ENCODE measurements at regions not wholly inside any gene's neighbourhood (a gene's known extent, or its start where the extent isn't known, plus 50 kb on each side); places are given as distances from the start of the nearest gene placed in this dataset.

DNA sequence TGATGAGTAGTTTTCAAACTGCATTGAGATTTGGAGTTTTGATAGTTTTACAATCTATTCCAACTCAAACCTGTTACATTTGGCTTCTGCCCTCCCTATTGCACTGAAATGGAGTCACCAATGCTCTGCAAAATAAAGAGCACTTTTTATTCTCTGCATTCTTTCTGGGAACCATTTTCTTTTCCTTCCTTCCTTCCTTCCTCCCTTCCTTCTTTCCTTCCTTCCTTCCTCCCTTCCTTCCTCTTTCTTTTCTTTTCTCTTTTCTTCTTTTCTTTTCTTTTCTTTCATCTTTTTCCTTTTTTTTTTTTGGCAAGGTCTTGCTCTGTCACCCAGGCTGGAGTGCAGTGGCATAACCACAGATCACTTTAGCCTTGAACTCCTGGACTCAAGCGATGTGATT is 114.2 kb downstream of the TBX19 start:
- TF ChIP-seq EGR1 (IDR thresholded peaks at IDR 0.05) (no peak), NFIC (IDR thresholded peaks at IDR 0.05) (no peak), YY1 (IDR thresholded peaks at IDR 0.05; ENCODE audit: low read depth) (no peak), EP300 (IDR thresholded peaks at IDR 0.05; ENCODE audit: borderline replicate concordance) (no peak), TCF12 (IDR thresholded peaks at IDR 0.05; ENCODE audit: low read depth) (no peak), CEBPB (IDR thresholded peaks at IDR 0.05) (no peak), TAF1 (IDR thresholded peaks at IDR 0.05; ENCODE audit: low read depth) (no peak)
- TF ChIP-seq, protein P1, sequence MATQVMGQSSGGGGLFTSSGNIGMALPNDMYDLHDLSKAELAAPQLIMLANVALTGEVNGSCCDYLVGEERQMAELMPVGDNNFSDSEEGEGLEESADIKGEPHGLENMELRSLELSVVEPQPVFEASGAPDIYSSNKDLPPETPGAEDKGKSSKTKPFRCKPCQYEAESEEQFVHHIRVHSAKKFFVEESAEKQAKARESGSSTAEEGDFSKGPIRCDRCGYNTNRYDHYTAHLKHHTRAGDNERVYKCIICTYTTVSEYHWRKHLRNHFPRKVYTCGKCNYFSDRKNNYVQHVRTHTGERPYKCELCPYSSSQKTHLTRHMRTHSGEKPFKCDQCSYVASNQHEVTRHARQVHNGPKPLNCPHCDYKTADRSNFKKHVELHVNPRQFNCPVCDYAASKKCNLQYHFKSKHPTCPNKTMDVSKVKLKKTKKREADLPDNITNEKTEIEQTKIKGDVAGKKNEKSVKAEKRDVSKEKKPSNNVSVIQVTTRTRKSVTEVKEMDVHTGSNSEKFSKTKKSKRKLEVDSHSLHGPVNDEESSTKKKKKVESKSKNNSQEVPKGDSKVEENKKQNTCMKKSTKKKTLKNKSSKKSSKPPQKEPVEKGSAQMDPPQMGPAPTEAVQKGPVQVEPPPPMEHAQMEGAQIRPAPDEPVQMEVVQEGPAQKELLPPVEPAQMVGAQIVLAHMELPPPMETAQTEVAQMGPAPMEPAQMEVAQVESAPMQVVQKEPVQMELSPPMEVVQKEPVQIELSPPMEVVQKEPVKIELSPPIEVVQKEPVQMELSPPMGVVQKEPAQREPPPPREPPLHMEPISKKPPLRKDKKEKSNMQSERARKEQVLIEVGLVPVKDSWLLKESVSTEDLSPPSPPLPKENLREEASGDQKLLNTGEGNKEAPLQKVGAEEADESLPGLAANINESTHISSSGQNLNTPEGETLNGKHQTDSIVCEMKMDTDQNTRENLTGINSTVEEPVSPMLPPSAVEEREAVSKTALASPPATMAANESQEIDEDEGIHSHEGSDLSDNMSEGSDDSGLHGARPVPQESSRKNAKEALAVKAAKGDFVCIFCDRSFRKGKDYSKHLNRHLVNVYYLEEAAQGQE (IDR thresholded peaks at IDR 0.05; ENCODE audit: low read depth): no peak
- TF ChIP-seq, protein P2, sequence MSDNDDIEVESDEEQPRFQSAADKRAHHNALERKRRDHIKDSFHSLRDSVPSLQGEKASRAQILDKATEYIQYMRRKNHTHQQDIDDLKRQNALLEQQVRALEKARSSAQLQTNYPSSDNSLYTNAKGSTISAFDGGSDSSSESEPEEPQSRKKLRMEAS (IDR thresholded peaks at IDR 0.05): no peak

DNA sequence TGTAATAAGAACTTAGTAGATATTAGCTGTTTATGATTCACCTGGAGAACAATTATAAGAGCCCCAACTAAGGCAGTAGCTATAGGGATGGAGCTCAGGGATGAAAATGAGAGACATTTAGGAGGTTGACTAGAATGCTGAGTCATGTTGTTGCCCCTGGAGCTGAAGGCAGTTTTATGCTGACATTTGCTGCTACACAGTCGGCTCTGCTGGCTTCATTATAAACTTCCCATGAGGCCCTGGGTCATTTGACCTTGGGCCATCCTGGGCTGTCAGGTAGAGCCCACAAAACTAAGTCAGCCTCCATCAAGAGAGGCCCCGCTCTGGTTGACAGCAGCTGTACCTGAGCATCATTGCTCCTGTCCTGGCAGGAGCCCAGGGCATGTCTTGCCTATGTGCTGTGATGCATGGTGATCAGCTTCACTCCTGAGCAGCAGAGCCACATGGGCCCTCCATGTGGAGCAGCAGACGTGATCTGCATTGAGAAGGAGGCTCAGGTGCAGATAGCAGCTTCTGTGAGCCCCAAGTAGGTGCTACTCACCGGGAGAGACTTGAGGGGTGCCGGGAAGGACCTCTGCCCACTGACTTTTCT is 112.4 kb downstream of the TBX19 start:
- TF ChIP-seq, protein P2 (IDR thresholded peaks at IDR 0.05): no peak
- TF ChIP-seq TAF1 (IDR thresholded peaks at IDR 0.05; ENCODE audit: low read depth): no peak
- no peak for TF ChIP-seq TCF12 (IDR thresholded peaks at IDR 0.05; ENCODE audit: low read depth)

DNA sequence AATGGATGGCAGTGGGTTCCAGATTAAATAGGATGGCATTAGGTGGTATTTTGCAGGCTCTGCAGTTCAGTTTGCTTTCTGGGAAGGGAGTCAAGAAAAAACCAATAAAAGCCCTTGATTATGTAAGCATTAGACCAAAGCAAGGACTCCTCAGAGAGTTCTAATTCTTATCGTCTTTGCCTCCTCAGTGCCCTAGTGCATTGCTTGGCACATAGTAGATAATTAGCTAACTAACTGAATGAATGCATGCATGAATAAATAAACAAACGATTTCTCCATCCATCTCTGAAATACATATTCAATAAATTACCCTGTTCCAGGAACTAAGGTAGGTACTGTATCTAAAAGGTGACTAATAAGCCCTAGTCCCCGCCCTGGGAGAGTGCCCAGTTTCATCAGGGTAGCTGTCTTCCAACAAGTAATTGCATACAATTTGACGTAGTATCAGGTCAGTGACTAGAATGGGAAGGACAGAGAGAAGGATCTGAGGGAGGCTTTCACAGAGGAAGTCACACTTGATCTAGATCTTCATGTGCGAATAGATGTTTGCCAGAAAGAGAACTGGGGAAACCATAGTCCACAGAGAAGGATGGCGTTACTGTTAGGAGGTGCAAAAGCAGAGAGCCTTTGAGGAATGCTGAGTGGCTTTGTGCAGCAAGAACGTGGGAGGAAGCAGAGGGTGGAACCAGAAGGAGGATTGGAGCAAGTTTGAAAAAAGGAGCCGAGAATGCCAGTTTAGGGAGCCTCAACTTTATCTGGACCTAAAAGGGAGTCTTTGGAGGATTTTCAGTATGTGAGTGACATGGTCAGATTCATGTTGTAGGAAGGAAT is 111.4 kb downstream of the TBX19 start:
- TF ChIP-seq, protein P2 (IDR thresholded peaks at IDR 0.05): no peak
- TF ChIP-seq, protein P1 (IDR thresholded peaks at IDR 0.05; ENCODE audit: low read depth): no peak
- TF ChIP-seq CREB1 (IDR thresholded peaks at IDR 0.05; ENCODE audit: low read depth) (no peak), EGR1 (IDR thresholded peaks at IDR 0.05) (no peak), FOXM1 (IDR thresholded peaks at IDR 0.05; ENCODE audit: borderline replicate concordance, low read depth) (no peak), EP300 (IDR thresholded peaks at IDR 0.05; ENCODE audit: borderline replicate concordance) (no peak), CEBPB (IDR thresholded peaks at IDR 0.05) (no peak), TEAD4 (IDR thresholded peaks at IDR 0.05) (no peak), ZBTB7A (IDR thresholded peaks at IDR 0.05; ENCODE audit: low read depth) (no peak), RAD21 (IDR thresholded peaks at IDR 0.05; ENCODE audit: low read depth) (no peak), TCF12 (IDR thresholded peaks at IDR 0.05; ENCODE audit: low read depth) (no peak), NFIC (IDR thresholded peaks at IDR 0.05) (no peak), YY1 (IDR thresholded peaks at IDR 0.05; ENCODE audit: low read depth) (no peak), TAF1 (IDR thresholded peaks at IDR 0.05; ENCODE audit: low read depth) (no peak)
- TF ChIP-seq, protein P3, sequence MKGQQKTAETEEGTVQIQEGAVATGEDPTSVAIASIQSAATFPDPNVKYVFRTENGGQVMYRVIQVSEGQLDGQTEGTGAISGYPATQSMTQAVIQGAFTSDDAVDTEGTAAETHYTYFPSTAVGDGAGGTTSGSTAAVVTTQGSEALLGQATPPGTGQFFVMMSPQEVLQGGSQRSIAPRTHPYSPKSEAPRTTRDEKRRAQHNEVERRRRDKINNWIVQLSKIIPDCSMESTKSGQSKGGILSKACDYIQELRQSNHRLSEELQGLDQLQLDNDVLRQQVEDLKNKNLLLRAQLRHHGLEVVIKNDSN (IDR thresholded peaks at IDR 0.05): no peak

DNA sequence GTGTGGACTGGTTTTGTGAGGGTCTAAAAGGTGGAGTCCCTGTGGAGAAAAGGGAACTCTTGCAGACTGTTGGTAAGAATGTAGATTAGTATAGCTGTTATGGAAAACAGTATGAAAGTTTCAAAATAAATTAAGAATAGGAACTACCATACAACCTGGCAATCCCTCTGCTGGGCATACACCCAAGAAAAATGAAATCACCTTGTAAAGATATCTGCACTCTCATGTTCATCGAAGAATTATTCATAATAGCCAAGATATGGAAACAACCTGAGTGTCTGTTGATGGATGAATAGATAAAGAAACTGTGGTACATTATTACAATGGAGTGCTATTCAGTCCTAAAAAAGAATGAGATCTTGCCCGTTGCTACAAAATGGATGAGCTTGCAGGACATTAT is 109.6 kb downstream of the TBX19 start:
- no peak for TF ChIP-seq EP300 (IDR thresholded peaks at IDR 0.05; ENCODE audit: borderline replicate concordance)
- no peak for TF ChIP-seq CREB1 (IDR thresholded peaks at IDR 0.05; ENCODE audit: low read depth)
- no peak for TF ChIP-seq ZBTB7A (IDR thresholded peaks at IDR 0.05; ENCODE audit: low read depth)
- TF ChIP-seq CEBPB (IDR thresholded peaks at IDR 0.05): no peak
- no peak for TF ChIP-seq NFIC (IDR thresholded peaks at IDR 0.05)
- TF ChIP-seq RAD21 (IDR thresholded peaks at IDR 0.05; ENCODE audit: low read depth): no peak
- TF ChIP-seq, protein P1 (IDR thresholded peaks at IDR 0.05; ENCODE audit: low read depth): no peak
- no peak for TF ChIP-seq TEAD4 (IDR thresholded peaks at IDR 0.05)
- TF ChIP-seq, protein P3 (IDR thresholded peaks at IDR 0.05): no peak
- TF ChIP-seq TCF12 (IDR thresholded peaks at IDR 0.05; ENCODE audit: low read depth): no peak
- no peak for TF ChIP-seq EGR1 (IDR thresholded peaks at IDR 0.05)
- TF ChIP-seq YY1 (IDR thresholded peaks at IDR 0.05; ENCODE audit: low read depth): no peak
- TF ChIP-seq, protein P2 (IDR thresholded peaks at IDR 0.05): no peak
- no peak for TF ChIP-seq TAF1 (IDR thresholded peaks at IDR 0.05; ENCODE audit: low read depth)
- no peak for TF ChIP-seq FOXM1 (IDR thresholded peaks at IDR 0.05; ENCODE audit: borderline replicate concordance, low read depth)
